ENCODE measurements at regions not wholly inside any gene's neighbourhood (a gene's known extent, or its start where the extent isn't known, plus 50 kb on each side); places are given as distances from the start of the nearest gene placed in this dataset.

GRCh38 chr9:108322326-108323098, 533.3 kb downstream of the ACTL7B start:
- Histone ChIP-seq H3K79me1 (ENCODE audit: low read depth in 1 of 2, low read length in 2 of 2) (no peaks in the 10 kb centered on the region), H3K4ac (ENCODE audit: low read depth, low read length) (no peak overlapping the region), H2AK9ac (replicated peaks; ENCODE audit: low read depth, low read length, poor library complexity) (no peak overlapping the region), H2BK15ac (ENCODE audit: low read depth, low read length) (no peak overlapping the region), H2AFZ (replicated peaks; ENCODE audit: low read length, poor library complexity) (no peak overlapping the region), H3K4me2 (ENCODE audit: low read depth, low read length) (no peak overlapping the region), H3K4me3 (ENCODE audit: insufficient read depth, low read depth, low read length) (no peak overlapping the region), H4K8ac (ENCODE audit: low read depth in 2 of 2, low read length in 2 of 2) (no peak overlapping the region), H3K27me3 (ENCODE audit: control insufficient read depth, insufficient read depth, low read length) (no peaks in the 10 kb centered on the region; the same call in 1 of the 2 replicates), H3K9ac (ENCODE audit: low read depth, low read length) (no peak overlapping the region), H2AK5ac (ENCODE audit: low read depth, low read length) (no peak overlapping the region), H3K36me3 (ENCODE audit: control insufficient read depth, insufficient read depth, low read length) (no peaks in the 10 kb centered on the region), H2BK120ac (ENCODE audit: low read depth, low read length) (no peak overlapping the region), H4K91ac (ENCODE audit: insufficient read depth, low read depth, low read length) (no peak overlapping the region), H3K56ac (ENCODE audit: extremely low read depth, insufficient read depth, low read length) (no peak overlapping the region), H4K5ac (ENCODE audit: low read depth, low read length) (no peak overlapping the region), H3K9me1 (ENCODE audit: insufficient read depth, low read length) (no peaks in the 10 kb centered on the region), H3K23ac (ENCODE audit: low read depth, low read length) (no peak overlapping the region), H3K14ac (replicated peaks; ENCODE audit: low read depth, low read length) (no peak overlapping the region), H2BK5ac (ENCODE audit: low read depth, low read length, poor library complexity, severe bottlenecking) (no peak overlapping the region), H3K18ac (ENCODE audit: low read depth, low read length) (no peak overlapping the region), H3K4me1 (ENCODE audit: control insufficient read depth, insufficient read depth, low read length) (no peaks in the 10 kb centered on the region), H3K27ac (ENCODE audit: insufficient read depth, low read length) (no peak overlapping the region), H2BK20ac (ENCODE audit: low read depth, low read length) (no peak overlapping the region), H3K9me3 (ENCODE audit: control insufficient read depth, insufficient read depth, low read length) (no peaks in the 10 kb centered on the region), H4K20me1 (ENCODE audit: insufficient read depth, low read length) (no peaks in the 10 kb centered on the region)
- intact Hi-C loops (cut with micrococcal nuclease) (no loop called here), in situ Hi-C loops (cut with MboI; ENCODE audit: low sequenced_read_pairs) (no loop called here), dilution Hi-C loops (cut with HindIII; ENCODE audit: low sequenced_read_pairs, unreplicated experiment) (no loop called here)
- no TSS peak for BruUV-seq (replicated peaks)
- CTCF ChIA-PET: no interaction called here
- TF ChIP-seq FOS (IDR thresholded peaks at IDR 0.05; ENCODE audit: low read depth, low read length) (no peak), MXI1 (IDR thresholded peaks at IDR 0.05; ENCODE audit: borderline replicate concordance, low read depth, low read length) (no peak), SMC3 (IDR thresholded peaks at IDR 0.05; ENCODE audit: low read depth, low read length) (no peak), MAZ (IDR thresholded peaks at IDR 0.05; ENCODE audit: borderline replicate concordance, low read depth, low read length) (no peak), POLR2A (IDR thresholded peaks at IDR 0.05; ENCODE audit: low read depth, low read length) (no peak), CHD1 (IDR thresholded peaks at IDR 0.05; ENCODE audit: low read depth, low read length) (no peak), RFX5 (IDR thresholded peaks at IDR 0.05; ENCODE audit: low read depth, low read length) (no peak), BHLHE40 (IDR thresholded peaks at IDR 0.05; ENCODE audit: low read depth, low read length) (no peak), RAD21 (IDR thresholded peaks at IDR 0.05; ENCODE audit: low read length) (no peak)
- TF ChIP-seq, protein P1, sequence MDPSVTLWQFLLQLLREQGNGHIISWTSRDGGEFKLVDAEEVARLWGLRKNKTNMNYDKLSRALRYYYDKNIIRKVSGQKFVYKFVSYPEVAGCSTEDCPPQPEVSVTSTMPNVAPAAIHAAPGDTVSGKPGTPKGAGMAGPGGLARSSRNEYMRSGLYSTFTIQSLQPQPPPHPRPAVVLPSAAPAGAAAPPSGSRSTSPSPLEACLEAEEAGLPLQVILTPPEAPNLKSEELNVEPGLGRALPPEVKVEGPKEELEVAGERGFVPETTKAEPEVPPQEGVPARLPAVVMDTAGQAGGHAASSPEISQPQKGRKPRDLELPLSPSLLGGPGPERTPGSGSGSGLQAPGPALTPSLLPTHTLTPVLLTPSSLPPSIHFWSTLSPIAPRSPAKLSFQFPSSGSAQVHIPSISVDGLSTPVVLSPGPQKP (IDR thresholded peaks at IDR 0.05; ENCODE audit: borderline replicate concordance, low read depth, low read length): no peak
- TF ChIP-seq, protein P2, sequence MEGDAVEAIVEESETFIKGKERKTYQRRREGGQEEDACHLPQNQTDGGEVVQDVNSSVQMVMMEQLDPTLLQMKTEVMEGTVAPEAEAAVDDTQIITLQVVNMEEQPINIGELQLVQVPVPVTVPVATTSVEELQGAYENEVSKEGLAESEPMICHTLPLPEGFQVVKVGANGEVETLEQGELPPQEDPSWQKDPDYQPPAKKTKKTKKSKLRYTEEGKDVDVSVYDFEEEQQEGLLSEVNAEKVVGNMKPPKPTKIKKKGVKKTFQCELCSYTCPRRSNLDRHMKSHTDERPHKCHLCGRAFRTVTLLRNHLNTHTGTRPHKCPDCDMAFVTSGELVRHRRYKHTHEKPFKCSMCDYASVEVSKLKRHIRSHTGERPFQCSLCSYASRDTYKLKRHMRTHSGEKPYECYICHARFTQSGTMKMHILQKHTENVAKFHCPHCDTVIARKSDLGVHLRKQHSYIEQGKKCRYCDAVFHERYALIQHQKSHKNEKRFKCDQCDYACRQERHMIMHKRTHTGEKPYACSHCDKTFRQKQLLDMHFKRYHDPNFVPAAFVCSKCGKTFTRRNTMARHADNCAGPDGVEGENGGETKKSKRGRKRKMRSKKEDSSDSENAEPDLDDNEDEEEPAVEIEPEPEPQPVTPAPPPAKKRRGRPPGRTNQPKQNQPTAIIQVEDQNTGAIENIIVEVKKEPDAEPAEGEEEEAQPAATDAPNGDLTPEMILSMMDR (conservative IDR thresholded peaks at IDR 0.05; ENCODE audit: low read depth, low read length): no peak
- DNase-seq: no peak
- POLR2A ChIA-PET (ENCODE audit: unreplicated experiment): no interaction called here
- WGBS, 2 experiments (ENCODE audit: extremely low coverage in 2 of 2, insufficient read length in 1 of 2): no CpG with 5 or more reads among the region's 1 CpG
- ATAC-seq (ENCODE audit: low read depth): no peak
